Prostate gland (tissue), 2 donors: ENCODE measurements at regions not wholly inside any gene's neighbourhood (a gene's known extent, or its start where the extent isn't known, plus 50 kb on each side); places are given as distances from the start of the nearest gene placed in this dataset.

Experiments used
- DNase-seq: peaks from one replicate; pipeline ENCODE4 v3.0.0-alpha.2; 2019; ENCODE audit warnings: low spot score
- H3K27ac ChIP-seq, 2 donors: fragments of 200-600 bp; sonication (generic); 2 replicates each; pipeline ENCODE4 v1.5.1; 2017 to 2019
- H3K27me3 ChIP-seq: fragments of 200-600 bp; sonication (generic); replicated peaks from 2 replicates; pipeline ENCODE4 v1.5.1; 2019; ENCODE audit not compliant: insufficient read depth
- H3K36me3 ChIP-seq, 2 donors: fragments of 200-600 bp; sonication (generic); 1 replicate in 1 of 2; 2 replicates in 1 of 2; pipeline versions ENCODE4 v1.5.1 to v1.8.1; 2017 to 2019
- H3K4me1 ChIP-seq: fragments of 200-600 bp; sonication (generic); replicated peaks from 2 replicates; pipeline ENCODE4 v1.5.1; 2019
- H3K4me3 ChIP-seq, 2 donors: fragments of 200-600 bp; sonication (generic); 2 replicates each; pipeline ENCODE4 v1.5.1; 2017 to 2019
- H3K9me3 ChIP-seq: fragments of 200-600 bp; sonication (generic); 2 replicates; pipeline ENCODE4 v1.5.1; 2017
- CTCF ChIP-seq, 4 experiments: fragments of 200-600 bp in 2 of 4; fragments of 450-650 bp in 2 of 4; sonication (generic) in 2 of 4; IDR thresholded peaks; 1 replicate in 3 of 4; 2 replicates in 1 of 4; pipeline ENCODE4 v1.5.1; 2016 to 2019; ENCODE audit warnings: antibody characterized with exemption in 4 of 4, mild to moderate bottlenecking in 2 of 4, moderate library complexity in 2 of 4
- POLR2A ChIP-seq: fragments of 450-650 bp; IDR thresholded peaks from one replicate; pipeline ENCODE4 v1.6.1; 2016; ENCODE audit warnings: antibody characterized with exemption, mild to moderate bottlenecking
- POLR2AphosphoS5 ChIP-seq: sonication (generic); formaldehyde crosslinking; IDR thresholded peaks from one replicate; pipeline ENCODE4 v1.6.1; 2017; ENCODE audit warnings: antibody characterized with exemption
- WGBS: methylation state at CpG from one replicate; pipeline ENCODE4 v1.1.5; 2018; 5-methylcytosine and 5-hydroxymethylcytosine counted together
- intact Hi-C: fragments of 100-400 bp; cut with DNase I; formaldehyde crosslinking; loops from one replicate; pipeline ENCODE4 v1.14.2; 2022

- no peak for DNase-seq
- Histone ChIP-seq H3K27me3 (no peaks in the 10 kb centered on the region), H3K4me1 (no peaks in the 10 kb centered on the region), H3K36me3 (no peaks in the 10 kb centered on the region), H3K9me3 (no peaks in the 10 kb centered on the region), H3K27ac (no peak overlapping the region), H3K4me3 (no peak overlapping the region)
- intact Hi-C loops: no loop called here
- TF ChIP-seq POLR2A: no peak
- no peak for TF ChIP-seq POLR2AphosphoS5
Measured at GRCh38 chr5:145637396-145637795, 197.7 kb downstream of the PRELID2 start.

- H3K27me3 ChIP-seq: no peaks in the 10 kb centered on the region
- H3K9me3 ChIP-seq: no peaks in the 10 kb centered on the region
- H3K27ac ChIP-seq: no peak overlapping the region
- intact Hi-C loops: no loop called here
- TF ChIP-seq CTCF (IDR thresholded peaks at IDR 0.05) (no peak), POLR2A (no peak), POLR2AphosphoS5 (no peak)
- no peaks in the 10 kb centered on the region for H3K4me1 ChIP-seq
- DNase-seq: no peak
- H3K36me3 ChIP-seq: no peaks in the 10 kb centered on the region
- H3K4me3 ChIP-seq: no peak overlapping the region
Measured at GRCh38 chr5:145636371-145636770, 198.8 kb downstream of the PRELID2 start.

GRCh38 chr5:145633474-145633873 is 201.7 kb downstream of the PRELID2 start:
- no peaks in the 10 kb centered on the region for H3K9me3 ChIP-seq
- no peak overlapping the region for H3K4me3 ChIP-seq
- no peaks in the 10 kb centered on the region for H3K36me3 ChIP-seq
- no peaks in the 10 kb centered on the region for H3K27me3 ChIP-seq
- 97% methylated on average over 3 of the region's 3 CpGs for WGBS
- no peak overlapping the region for H3K27ac ChIP-seq
- no peaks in the 10 kb centered on the region for H3K4me1 ChIP-seq
- intact Hi-C loops: no loop called here
- TF ChIP-seq POLR2A: no peak
- TF ChIP-seq POLR2AphosphoS5: no peak
- no peak for TF ChIP-seq CTCF (IDR thresholded peaks at IDR 0.05)
- DNase-seq: no peak

- DNase-seq: no peak
- H3K4me1 ChIP-seq: no peaks in the 10 kb centered on the region
- H3K9me3 ChIP-seq: no peaks in the 10 kb centered on the region
- no peaks in the 10 kb centered on the region for H3K36me3 ChIP-seq
- no peaks in the 10 kb centered on the region for H3K27me3 ChIP-seq
- no peak overlapping the region for H3K4me3 ChIP-seq
- 88% methylated on average over 1 of the region's 1 CpG for WGBS
- TF ChIP-seq CTCF (IDR thresholded peaks at IDR 0.05) (no peak), POLR2A (no peak), POLR2AphosphoS5 (no peak)
- intact Hi-C loops: no loop called here
- H3K27ac ChIP-seq: no peak overlapping the region
Measured at GRCh38 chr5:145632701-145633100, 202.4 kb downstream of the PRELID2 start.

GRCh38 chr5:145629047-145629446 is 206.1 kb downstream of the PRELID2 start:
- no peaks in the 10 kb centered on the region for H3K4me1 ChIP-seq
- H3K9me3 ChIP-seq: no peaks in the 10 kb centered on the region
- WGBS: 80% methylated on average over 3 of the region's 3 CpGs
- H3K36me3 ChIP-seq: no peaks in the 10 kb centered on the region
- H3K27me3 ChIP-seq: no peaks in the 10 kb centered on the region
- TF ChIP-seq POLR2A (no peak), POLR2AphosphoS5 (no peak), CTCF (IDR thresholded peaks at IDR 0.05) (no peak)
- H3K4me3 ChIP-seq: no peak overlapping the region
- intact Hi-C loops: no loop called here
- no peak overlapping the region for H3K27ac ChIP-seq
- DNase-seq: no peak

- no peaks in the 10 kb centered on the region for H3K27me3 ChIP-seq
- H3K27ac ChIP-seq: no peak overlapping the region
- no peak for DNase-seq
- H3K36me3 ChIP-seq: no peaks in the 10 kb centered on the region
- H3K4me1 ChIP-seq: no peaks in the 10 kb centered on the region
- 78% methylated on average over 4 of the region's 4 CpGs for WGBS
- H3K9me3 ChIP-seq: no peaks in the 10 kb centered on the region
- intact Hi-C loops: no loop called here
- no peak overlapping the region for H3K4me3 ChIP-seq
- no peak for TF ChIP-seq CTCF (IDR thresholded peaks at IDR 0.05)
- no peak for TF ChIP-seq POLR2A
- TF ChIP-seq POLR2AphosphoS5: no peak
Measured at GRCh38 chr5:145628525-145628924, 206.6 kb downstream of the PRELID2 start.
